ENCODE measurements at regions not wholly inside any gene's neighbourhood (a gene's known extent, or its start where the extent isn't known, plus 50 kb on each side); places are given as distances from the start of the nearest gene placed in this dataset.

GRCh38 chr4:92035666-92036065 is 268.1 kb upstream of the GRID2 start:
- TF ChIP-seq ZFX (IDR thresholded peaks at IDR 0.05; ENCODE audit: borderline replicate concordance), result no peak
- TF ChIP-seq CTCF (IDR thresholded peaks at IDR 0.05), result no peak

All from 22Rv1 (cell line).